ENCODE measurements at regions not wholly inside any gene's neighbourhood (a gene's known extent, or its start where the extent isn't known, plus 50 kb on each side); places are given as distances from the start of the nearest gene placed in this dataset.
"Not testable (repeated sequence)": the region's sequence is repeated elsewhere in the genome, so short reads cannot be mapped to it uniquely, and the experiment has no call there.

GRCh38 chrX:13428053-13428786 lies 108.4 kb upstream of the ATXN3L start:
- no peak for DNase-seq (ENCODE audit: low read depth in 2 of 2)

GRCh38 chrX:13427441-13428052 lies 107.7 kb upstream of the ATXN3L start:
- no peak for DNase-seq (ENCODE audit: low read depth in 2 of 2)

- no peak for DNase-seq (ENCODE audit: low read depth in 2 of 2)
Measured at GRCh38 chrX:13420545-13421183, 100.8 kb upstream of the ATXN3L start.

GRCh38 chrX:13419918-13420317 lies 100.1 kb upstream of the ATXN3L start:
- no peak for DNase-seq (ENCODE audit: low read depth in 2 of 2)

- DNase-seq (ENCODE audit: low read depth in 2 of 2): no peak
Measured at GRCh38 chrX:13419276-13419675, 99.4 kb upstream of the ATXN3L start.

- no peak for DNase-seq (ENCODE audit: low read depth in 2 of 2)
Measured at GRCh38 chrX:13418126-13419097, 98.6 kb upstream of the ATXN3L start.

- DNase-seq (ENCODE audit: low read depth in 2 of 2): no peak
Measured at GRCh38 chrX:13415509-13415908, 95.7 kb upstream of the ATXN3L start.

GRCh38 chrX:13414006-13414647 lies 94.3 kb upstream of the ATXN3L start:
- DNase-seq (ENCODE audit: low read depth in 2 of 2): no peak

- no peak for DNase-seq (ENCODE audit: low read depth in 2 of 2)
Measured at GRCh38 chrX:13412208-13412600, 92.4 kb upstream of the ATXN3L start.

- DNase-seq (ENCODE audit: low read depth in 2 of 2): no peak
Measured at GRCh38 chrX:13411496-13412207, 91.8 kb upstream of the ATXN3L start.

GRCh38 chrX:13408599-13408998 lies 88.7 kb upstream of the ATXN3L start:
- DNase-seq (ENCODE audit: low read depth in 2 of 2): not testable (repeated sequence)

- DNase-seq (ENCODE audit: low read depth in 2 of 2): not testable (repeated sequence)
Measured at GRCh38 chrX:13404777-13405176, 84.9 kb upstream of the ATXN3L start.

- no peak for DNase-seq (ENCODE audit: low read depth in 2 of 2)
Measured at GRCh38 chrX:13404364-13404763, 84.5 kb upstream of the ATXN3L start.

GRCh38 chrX:13401724-13402123 lies 81.9 kb upstream of the ATXN3L start:
- no peak for DNase-seq (ENCODE audit: low read depth in 2 of 2)

- DNase-seq (ENCODE audit: low read depth in 2 of 2): no peak
Measured at GRCh38 chrX:13398839-13399238, 79.0 kb upstream of the ATXN3L start.

GRCh38 chrX:13397878-13398818 lies 78.3 kb upstream of the ATXN3L start:
- no peak for DNase-seq (ENCODE audit: low read depth in 2 of 2)

GRCh38 chrX:13396924-13397323 lies 77.1 kb upstream of the ATXN3L start:
- DNase-seq (ENCODE audit: low read depth in 2 of 2): no peak

- DNase-seq (ENCODE audit: low read depth in 2 of 2): no peak
Measured at GRCh38 chrX:13389501-13389900, 69.6 kb upstream of the ATXN3L start.

- DNase-seq (ENCODE audit: low read depth in 2 of 2): no peak
Measured at GRCh38 chrX:13387666-13388494, 68.0 kb upstream of the ATXN3L start.
